ENCODE measurements at regions not wholly inside any gene's neighbourhood (a gene's known extent, or its start where the extent isn't known, plus 50 kb on each side); places are given as distances from the start of the nearest gene placed in this dataset.
"Not testable (repeated sequence)": the region's sequence is repeated elsewhere in the genome, so short reads cannot be mapped to it uniquely, and the experiment has no call there.

DNA sequence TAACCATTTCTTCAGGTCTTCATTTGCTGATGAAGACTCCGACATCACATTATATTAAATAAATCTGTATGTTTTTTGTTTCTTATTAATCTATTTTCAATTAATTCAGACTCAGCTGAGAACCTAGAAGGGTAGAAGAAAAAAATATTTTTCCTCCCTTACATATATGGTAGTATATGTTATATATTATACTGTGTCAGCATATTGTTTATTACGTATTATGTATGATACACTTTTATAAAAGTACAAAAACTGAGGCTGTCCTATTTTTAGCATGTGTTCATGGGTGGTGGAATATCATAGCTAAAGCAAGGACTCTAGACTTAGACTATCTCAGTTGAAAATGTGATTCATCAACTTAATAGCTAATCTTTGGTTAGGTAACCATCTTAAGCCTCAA lies 149.3 kb downstream of the CENPC start:
- Mint-ChIP-seq H3K9me3 (ENCODE audit: unreplicated experiment) (no peaks in the 10 kb centered on the region), H3K36me3 (ENCODE audit: unreplicated experiment) (no peaks in the 10 kb centered on the region), H3K4me1 (ENCODE audit: low read depth, unreplicated experiment) (no peaks in the 10 kb centered on the region), H3K4me3 (ENCODE audit: unreplicated experiment) (no peak overlapping the region), H3K27me3 (ENCODE audit: unreplicated experiment) (no peaks in the 10 kb centered on the region), H3K27ac (ENCODE audit: unreplicated experiment) (no peak overlapping the region)
- no peak for DNase-seq
- TF ChIP-seq, protein P1, sequence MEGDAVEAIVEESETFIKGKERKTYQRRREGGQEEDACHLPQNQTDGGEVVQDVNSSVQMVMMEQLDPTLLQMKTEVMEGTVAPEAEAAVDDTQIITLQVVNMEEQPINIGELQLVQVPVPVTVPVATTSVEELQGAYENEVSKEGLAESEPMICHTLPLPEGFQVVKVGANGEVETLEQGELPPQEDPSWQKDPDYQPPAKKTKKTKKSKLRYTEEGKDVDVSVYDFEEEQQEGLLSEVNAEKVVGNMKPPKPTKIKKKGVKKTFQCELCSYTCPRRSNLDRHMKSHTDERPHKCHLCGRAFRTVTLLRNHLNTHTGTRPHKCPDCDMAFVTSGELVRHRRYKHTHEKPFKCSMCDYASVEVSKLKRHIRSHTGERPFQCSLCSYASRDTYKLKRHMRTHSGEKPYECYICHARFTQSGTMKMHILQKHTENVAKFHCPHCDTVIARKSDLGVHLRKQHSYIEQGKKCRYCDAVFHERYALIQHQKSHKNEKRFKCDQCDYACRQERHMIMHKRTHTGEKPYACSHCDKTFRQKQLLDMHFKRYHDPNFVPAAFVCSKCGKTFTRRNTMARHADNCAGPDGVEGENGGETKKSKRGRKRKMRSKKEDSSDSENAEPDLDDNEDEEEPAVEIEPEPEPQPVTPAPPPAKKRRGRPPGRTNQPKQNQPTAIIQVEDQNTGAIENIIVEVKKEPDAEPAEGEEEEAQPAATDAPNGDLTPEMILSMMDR (IDR thresholded peaks at IDR 0.05; ENCODE audit: partially characterized antibody, unreplicated experiment), result no peak

DNA sequence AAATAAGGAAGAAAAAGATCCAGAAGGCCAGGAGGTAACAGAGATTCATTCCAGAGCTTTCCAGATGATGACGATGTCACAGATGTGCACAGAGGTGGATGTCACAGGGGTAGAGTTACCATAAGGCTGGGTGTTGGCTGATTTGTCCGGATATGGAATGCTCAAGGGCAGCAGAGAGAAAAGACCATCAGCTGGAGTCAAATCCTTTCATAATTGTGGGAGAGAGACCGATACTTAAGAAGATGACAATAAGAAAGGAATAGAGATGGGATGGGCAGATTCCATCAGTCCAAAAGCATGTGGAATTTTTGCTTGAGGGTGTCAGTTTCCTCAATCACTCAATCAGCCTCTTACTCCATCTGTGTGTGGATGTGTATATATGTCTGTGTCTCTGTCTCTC lies 150.4 kb downstream of the CENPC start:
- no peaks in the 10 kb centered on the region for H3K36me3 Mint-ChIP-seq (ENCODE audit: unreplicated experiment)
- no peak for DNase-seq
- H3K4me1 Mint-ChIP-seq (ENCODE audit: low read depth, unreplicated experiment), result no peaks in the 10 kb centered on the region
- no peaks in the 10 kb centered on the region for H3K9me3 Mint-ChIP-seq (ENCODE audit: unreplicated experiment)
- TF ChIP-seq, protein P1 (IDR thresholded peaks at IDR 0.05; ENCODE audit: partially characterized antibody, unreplicated experiment), result no peak
- H3K27ac Mint-ChIP-seq (ENCODE audit: unreplicated experiment), result no peak overlapping the region
- H3K27me3 Mint-ChIP-seq (ENCODE audit: unreplicated experiment), result no peaks in the 10 kb centered on the region
- no peak overlapping the region for H3K4me3 Mint-ChIP-seq (ENCODE audit: unreplicated experiment)

DNA sequence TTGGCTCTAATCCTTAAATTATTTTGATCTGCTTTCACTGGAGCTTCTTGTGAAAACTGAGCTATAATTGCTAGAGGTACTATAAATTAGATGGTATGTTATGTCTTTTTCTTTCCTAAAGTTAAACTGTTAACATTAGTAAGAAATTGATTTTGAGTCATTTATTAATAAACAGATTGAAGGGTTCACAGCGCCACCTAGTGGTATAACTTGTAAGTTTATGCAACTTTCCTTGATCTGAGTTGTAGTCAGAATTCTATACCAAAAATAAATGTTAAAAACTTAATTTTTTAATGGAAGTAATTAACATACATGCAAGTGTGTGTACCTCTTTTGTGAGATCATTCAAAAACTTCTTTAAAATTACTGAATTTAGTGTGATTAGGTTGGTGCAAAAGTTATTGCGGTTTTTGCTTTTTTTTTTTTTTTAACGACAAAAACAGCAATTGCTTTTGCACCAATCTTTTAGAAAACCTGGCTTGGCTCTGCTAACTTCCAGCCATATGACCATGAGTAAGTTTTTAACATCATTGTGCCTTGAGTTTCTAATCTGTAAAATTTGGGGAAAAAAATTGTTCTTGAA lies 151.5 kb downstream of the CENPC start:
- TF ChIP-seq, protein P1 (IDR thresholded peaks at IDR 0.05; ENCODE audit: partially characterized antibody, unreplicated experiment), result peak; percentile 99
- no peaks in the 10 kb centered on the region for H3K36me3 Mint-ChIP-seq (ENCODE audit: unreplicated experiment)
- no peaks in the 10 kb centered on the region for H3K27me3 Mint-ChIP-seq (ENCODE audit: unreplicated experiment)
- no peak overlapping the region for H3K27ac Mint-ChIP-seq (ENCODE audit: unreplicated experiment)
- no peak for DNase-seq
- H3K9me3 Mint-ChIP-seq (ENCODE audit: unreplicated experiment), result no peaks in the 10 kb centered on the region
- H3K4me1 Mint-ChIP-seq (ENCODE audit: low read depth, unreplicated experiment), result no peaks in the 10 kb centered on the region
- H3K4me3 Mint-ChIP-seq (ENCODE audit: unreplicated experiment), result no peak overlapping the region

DNA sequence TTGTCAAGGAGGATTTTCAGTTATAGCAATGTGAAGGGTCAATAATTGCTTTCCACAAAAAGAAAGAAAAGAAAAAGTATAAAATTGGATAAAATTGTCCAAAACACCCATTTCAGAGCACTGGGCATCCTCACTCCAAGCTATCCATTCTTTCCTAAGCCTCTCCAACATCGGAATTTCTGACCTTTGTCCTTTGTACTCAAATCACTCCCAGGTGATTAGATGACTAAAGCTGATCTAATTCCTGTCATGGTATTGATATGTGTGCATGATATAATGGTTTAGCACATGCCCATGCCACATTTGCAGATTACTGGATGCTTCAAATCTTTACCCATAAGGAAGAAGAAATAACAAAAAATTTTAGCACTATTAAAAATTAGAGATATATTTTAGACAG lies 152.3 kb downstream of the CENPC start:
- Mint-ChIP-seq H3K4me1 (ENCODE audit: low read depth, unreplicated experiment) (no peaks in the 10 kb centered on the region), H3K27me3 (ENCODE audit: unreplicated experiment) (no peaks in the 10 kb centered on the region), H3K4me3 (ENCODE audit: unreplicated experiment) (no peak overlapping the region), H3K27ac (ENCODE audit: unreplicated experiment) (no peak overlapping the region), H3K9me3 (ENCODE audit: unreplicated experiment) (no peaks in the 10 kb centered on the region), H3K36me3 (ENCODE audit: unreplicated experiment) (no peaks in the 10 kb centered on the region)
- TF ChIP-seq, protein P1 (IDR thresholded peaks at IDR 0.05; ENCODE audit: partially characterized antibody, unreplicated experiment), result no peak
- no peak for DNase-seq

DNA sequence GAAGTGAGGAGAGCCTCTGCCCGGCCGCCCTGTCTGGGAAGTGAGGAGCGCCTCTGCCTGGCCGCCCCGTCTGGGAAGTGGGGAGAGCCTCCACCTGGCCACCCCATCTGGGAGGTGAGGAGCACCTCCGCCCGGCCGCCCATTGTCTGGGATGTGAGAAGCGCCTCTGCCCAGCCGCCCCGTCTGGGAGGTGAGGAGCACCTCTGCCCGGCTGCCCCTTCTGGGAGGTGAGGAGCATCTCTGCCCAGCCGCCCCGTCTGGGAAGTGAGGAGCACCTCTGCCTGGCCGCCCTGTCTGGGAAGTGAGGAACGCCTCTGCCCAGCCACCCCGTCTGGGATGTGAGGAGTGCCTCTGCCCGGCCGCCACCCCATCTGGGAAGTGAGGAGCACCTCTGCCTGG lies 163.9 kb downstream of the CENPC start:
- not testable (repeated sequence) for H3K9me3 Mint-ChIP-seq (ENCODE audit: unreplicated experiment); DNase-seq; H3K4me3 Mint-ChIP-seq (ENCODE audit: unreplicated experiment); H3K27me3 Mint-ChIP-seq (ENCODE audit: unreplicated experiment); H3K4me1 Mint-ChIP-seq (ENCODE audit: low read depth, unreplicated experiment)
- Mint-ChIP-seq H3K36me3 (ENCODE audit: unreplicated experiment) (peaks cover 14% of the 10 kb centered on the region), H3K27ac (ENCODE audit: unreplicated experiment) (peak overlapping the region; percentile 69)

- not testable (repeated sequence) for DNase-seq; H3K4me3 Mint-ChIP-seq (ENCODE audit: unreplicated experiment); H3K27me3 Mint-ChIP-seq (ENCODE audit: unreplicated experiment); H3K27ac Mint-ChIP-seq (ENCODE audit: unreplicated experiment); H3K4me1 Mint-ChIP-seq (ENCODE audit: low read depth, unreplicated experiment); H3K9me3 Mint-ChIP-seq (ENCODE audit: unreplicated experiment)
- peaks cover 14% of the 10 kb centered on the region for H3K36me3 Mint-ChIP-seq (ENCODE audit: unreplicated experiment)
Measured at GRCh38 chr4:67380702-67381405, 164.4 kb downstream of the CENPC start.
